Kidney epithelial cell (primary cell): ENCODE measurements at regions not wholly inside any gene's neighbourhood (a gene's known extent, or its start where the extent isn't known, plus 50 kb on each side); places are given as distances from the start of the nearest gene placed in this dataset.

ENCODE experiments used
- DNase-seq: peaks from one replicate; pipeline ENCODE4 v3.0.0-alpha.2; 2010; ENCODE audit warnings: low read depth
- H3K27me3 ChIP-seq: 2 replicates; pipeline ENCODE4 v1.6.0; 2011; ENCODE audit warnings: low read length; ENCODE audit not compliant: control insufficient read depth, insufficient read depth
- H3K36me3 ChIP-seq: 2 replicates; pipeline ENCODE4 v1.5.1; 2011; ENCODE audit warnings: low read length; ENCODE audit not compliant: control insufficient read depth, insufficient read depth
- H3K4me3 ChIP-seq: 2 replicates; pipeline ENCODE4 v1.5.1; 2011; ENCODE audit warnings: low read depth, mild to moderate bottlenecking, control low read depth, low read length
- TF ChIP-seq, protein P1 (sequence below): IDR thresholded peaks from 2 replicates; pipeline ENCODE4 v1.5.1; 2011; ENCODE audit warnings: mild to moderate bottlenecking, moderate library complexity, low read length, control low read depth, inconsistent platforms; ENCODE audit not compliant: insufficient read depth, poor library complexity, severe bottlenecking

DNA sequence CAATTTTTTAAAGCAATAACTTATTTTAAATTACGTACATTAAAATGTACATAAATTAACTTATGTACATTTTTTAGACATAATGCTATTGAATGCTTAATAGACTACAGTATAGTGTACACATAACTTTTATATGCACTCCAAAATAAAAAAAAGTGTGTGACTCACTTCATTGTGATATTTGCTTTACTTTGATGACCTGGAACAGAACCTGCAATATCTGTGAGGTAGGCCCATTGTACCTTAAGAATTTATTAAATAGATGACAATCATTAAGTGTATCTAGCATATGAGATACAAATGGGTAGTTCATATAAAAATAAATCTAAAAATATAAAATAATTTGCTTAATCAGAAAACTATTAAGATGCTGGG lies 276.7 kb downstream of the NFKBIZ start:
- TF ChIP-seq, protein P1, sequence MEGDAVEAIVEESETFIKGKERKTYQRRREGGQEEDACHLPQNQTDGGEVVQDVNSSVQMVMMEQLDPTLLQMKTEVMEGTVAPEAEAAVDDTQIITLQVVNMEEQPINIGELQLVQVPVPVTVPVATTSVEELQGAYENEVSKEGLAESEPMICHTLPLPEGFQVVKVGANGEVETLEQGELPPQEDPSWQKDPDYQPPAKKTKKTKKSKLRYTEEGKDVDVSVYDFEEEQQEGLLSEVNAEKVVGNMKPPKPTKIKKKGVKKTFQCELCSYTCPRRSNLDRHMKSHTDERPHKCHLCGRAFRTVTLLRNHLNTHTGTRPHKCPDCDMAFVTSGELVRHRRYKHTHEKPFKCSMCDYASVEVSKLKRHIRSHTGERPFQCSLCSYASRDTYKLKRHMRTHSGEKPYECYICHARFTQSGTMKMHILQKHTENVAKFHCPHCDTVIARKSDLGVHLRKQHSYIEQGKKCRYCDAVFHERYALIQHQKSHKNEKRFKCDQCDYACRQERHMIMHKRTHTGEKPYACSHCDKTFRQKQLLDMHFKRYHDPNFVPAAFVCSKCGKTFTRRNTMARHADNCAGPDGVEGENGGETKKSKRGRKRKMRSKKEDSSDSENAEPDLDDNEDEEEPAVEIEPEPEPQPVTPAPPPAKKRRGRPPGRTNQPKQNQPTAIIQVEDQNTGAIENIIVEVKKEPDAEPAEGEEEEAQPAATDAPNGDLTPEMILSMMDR: no peak
- Histone ChIP-seq H3K36me3 (no peaks in the 10 kb centered on the region), H3K27me3 (no peaks in the 10 kb centered on the region), H3K4me3 (no peak overlapping the region)
- no peak for DNase-seq

DNA sequence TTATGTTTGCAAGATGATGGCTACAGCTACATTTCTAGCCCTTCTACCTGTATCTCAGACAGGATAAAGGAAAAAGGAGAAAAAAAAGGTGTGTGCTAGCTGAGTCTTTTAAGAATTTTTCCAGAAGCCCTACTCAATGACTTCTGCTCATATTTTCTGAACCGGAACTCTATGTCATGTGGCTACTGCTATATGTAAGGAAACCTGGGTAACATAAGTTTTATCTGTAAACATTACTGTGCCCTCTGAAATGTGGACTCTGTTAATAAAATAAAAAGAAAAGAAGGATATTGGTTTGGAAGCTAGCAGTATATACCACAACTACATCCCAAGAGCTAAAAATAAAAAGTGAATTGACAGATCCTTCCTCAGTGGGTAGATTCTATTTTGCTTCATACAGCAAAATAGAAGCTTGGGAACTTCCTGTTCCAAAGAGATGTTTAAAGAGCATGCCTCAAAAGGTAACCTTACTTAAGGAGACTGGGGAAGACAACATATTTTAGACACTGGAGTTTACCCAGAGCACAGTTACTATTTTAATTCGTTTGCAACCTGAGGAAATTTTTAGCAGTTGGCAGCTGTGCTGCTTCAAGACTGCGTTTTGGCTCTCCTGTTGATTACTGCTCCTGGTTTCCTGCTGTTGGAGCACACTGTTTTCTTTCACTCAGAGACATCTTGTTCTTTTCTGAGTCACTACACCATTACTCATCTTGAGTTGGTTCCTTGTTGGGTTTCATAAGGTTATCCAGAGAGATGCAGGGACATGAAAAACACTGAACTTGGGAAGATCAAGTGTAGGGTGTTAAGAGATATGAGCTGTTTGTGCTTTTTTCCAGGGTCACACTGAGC lies 280.7 kb downstream of the NFKBIZ start:
- peak; percentile 68 for DNase-seq
- Histone ChIP-seq H3K36me3 (no peaks in the 10 kb centered on the region), H3K27me3 (no peaks in the 10 kb centered on the region), H3K4me3 (no peak overlapping the region)
- TF ChIP-seq, protein P1: no peak

DNA sequence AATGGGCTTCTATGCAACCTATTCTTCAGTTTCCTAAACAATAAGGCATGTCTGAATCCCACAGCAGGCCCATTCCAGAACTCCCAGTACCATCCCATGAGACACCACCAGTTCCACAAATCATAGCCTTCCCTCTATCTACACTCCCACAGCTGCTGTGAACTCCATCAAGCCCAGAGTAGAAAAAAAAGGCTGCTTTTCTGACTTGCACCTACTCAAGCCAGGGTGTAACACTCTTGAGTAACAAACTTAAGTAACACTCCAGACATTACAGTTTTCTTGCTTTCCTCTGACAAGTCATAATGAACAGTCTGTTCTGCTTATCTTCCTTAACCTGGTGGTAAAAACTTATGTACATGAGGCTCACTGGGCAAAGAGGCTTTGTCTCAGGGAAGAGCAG lies 283.1 kb downstream of the NFKBIZ start:
- DNase-seq: no peak
- H3K4me3 ChIP-seq: no peak overlapping the region
- no peaks in the 10 kb centered on the region for H3K27me3 ChIP-seq
- H3K36me3 ChIP-seq: no peaks in the 10 kb centered on the region
- TF ChIP-seq, protein P1: no peak

DNA sequence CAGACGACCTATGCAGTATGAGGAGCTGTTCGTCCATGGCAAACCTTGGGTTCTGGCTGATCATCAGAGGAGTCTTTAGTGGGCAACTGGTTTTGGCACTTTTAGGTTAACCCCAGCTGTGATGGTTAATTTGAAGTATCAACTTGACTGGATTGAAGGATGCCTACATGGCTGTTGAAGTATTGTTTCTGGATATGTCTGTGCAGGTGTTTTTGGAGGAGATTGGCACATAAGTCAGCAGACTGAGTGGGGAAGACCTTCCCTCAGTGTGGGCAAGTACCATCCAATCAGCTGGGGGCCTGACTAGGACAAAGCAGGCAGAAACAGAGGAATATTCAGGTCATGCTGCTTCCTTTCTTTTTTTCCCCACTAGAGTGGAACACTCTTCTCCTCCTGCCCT lies 284.1 kb downstream of the NFKBIZ start:
- no peak for DNase-seq
- no peak overlapping the region for H3K4me3 ChIP-seq
- H3K36me3 ChIP-seq: no peaks in the 10 kb centered on the region
- H3K27me3 ChIP-seq: no peaks in the 10 kb centered on the region
- TF ChIP-seq, protein P1: no peak

DNA sequence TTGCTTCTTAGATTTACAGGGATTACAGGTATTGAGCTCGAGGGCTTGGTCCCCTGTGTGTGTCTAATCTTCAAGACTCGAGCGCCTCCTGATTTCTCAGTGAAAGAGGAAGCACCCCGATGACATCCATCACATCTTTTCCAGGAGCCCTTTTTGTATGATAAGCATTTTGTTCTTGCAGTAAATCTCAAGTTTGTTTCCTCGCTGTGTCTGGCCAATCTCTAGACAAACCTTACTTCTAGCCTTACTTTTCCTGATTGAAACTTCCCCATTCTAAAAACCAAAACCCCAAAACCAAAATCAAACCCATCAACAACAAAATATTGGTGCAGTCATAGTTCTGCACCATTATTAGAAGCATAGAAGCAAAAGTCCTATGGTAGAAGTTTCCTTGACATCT lies 286.0 kb downstream of the NFKBIZ start:
- no peak overlapping the region for H3K4me3 ChIP-seq
- H3K36me3 ChIP-seq: no peaks in the 10 kb centered on the region
- DNase-seq: no peak
- H3K27me3 ChIP-seq: no peaks in the 10 kb centered on the region
- TF ChIP-seq, protein P1: no peak

- TF ChIP-seq, protein P1: no peak
- Histone ChIP-seq H3K27me3 (no peaks in the 10 kb centered on the region), H3K36me3 (no peaks in the 10 kb centered on the region), H3K4me3 (no peak overlapping the region)
- DNase-seq: no peak
Observed at GRCh38 chr3:102136183-102136582, 286.9 kb downstream of the NFKBIZ start.
